HT1080 (cell line): ENCODE measurements at regions not wholly inside any gene's neighbourhood (a gene's known extent, or its start where the extent isn't known, plus 50 kb on each side); places are given as distances from the start of the nearest gene placed in this dataset. TPM values are rescaled to one million over a fixed set of nuclear protein-coding genes. Genes with fewer than 3 reads are reported as not detected.
"Not testable (repeated sequence)": the region's sequence is repeated elsewhere in the genome, so short reads cannot be mapped to it uniquely, and the experiment has no call there.

Experiments used
- DNase-seq: peaks from one replicate; pipeline ENCODE4 v3.0.0-alpha.2; 2015; ENCODE audit warnings: low read depth
- small RNA-seq: library from RNA; depleted of rRNA; stranded (forward); fragments of <200 nt; gene quantifications from one replicate; pipeline ENCODE3, GENCODE V24; 2014

GRCh38 chr13:46467694-46468093 is 80.6 kb upstream of the RUBCNL start:
- DNase-seq: not testable (repeated sequence)

- not testable (repeated sequence) for DNase-seq
These were observed 79.0 kb upstream of the RUBCNL start for GRCh38 chr13:46466074-46466473.

- DNase-seq: no peak
These were observed 76.7 kb upstream of the RUBCNL start for GRCh38 chr13:46463719-46464118.

GRCh38 chr13:46460223-46460622 is 73.2 kb upstream of the RUBCNL start:
- not testable (repeated sequence) for DNase-seq

GRCh38 chr13:46457255-46457654 is 70.2 kb upstream of the RUBCNL start:
- DNase-seq: not testable (repeated sequence)

GRCh38 chr13:46455924-46456323 is 68.9 kb upstream of the RUBCNL start:
- peak; percentile 28 for DNase-seq

GRCh38 chr13:46451145-46451544 is 64.1 kb upstream of the RUBCNL start:
- DNase-seq: not testable (repeated sequence)

GRCh38 chr13:46449949-46450348 is 62.9 kb upstream of the RUBCNL start:
- not testable (repeated sequence) for DNase-seq

GRCh38 chr13:46448148-46448547 is 61.1 kb upstream of the RUBCNL start:
- not testable (repeated sequence) for DNase-seq

GRCh38 chr13:46437808-46438404 is 50.9 kb upstream of the RUBCNL start:
- not testable (repeated sequence) for DNase-seq

Small RNA genes lying in the stretch of these regions (small RNA-seq; reads per million reads assigned to genes)
- gene COX17P1: not detected
